Midbrain (tissue), 1 donor: ENCODE measurements at regions not wholly inside any gene's neighbourhood (a gene's known extent, or its start where the extent isn't known, plus 50 kb on each side); places are given as distances from the start of the nearest gene placed in this dataset.

Source experiments
- DNase-seq: peaks from one replicate; lab custom pipeline; 2025; lab: John Stamatoyannopoulos, UW

DNA sequence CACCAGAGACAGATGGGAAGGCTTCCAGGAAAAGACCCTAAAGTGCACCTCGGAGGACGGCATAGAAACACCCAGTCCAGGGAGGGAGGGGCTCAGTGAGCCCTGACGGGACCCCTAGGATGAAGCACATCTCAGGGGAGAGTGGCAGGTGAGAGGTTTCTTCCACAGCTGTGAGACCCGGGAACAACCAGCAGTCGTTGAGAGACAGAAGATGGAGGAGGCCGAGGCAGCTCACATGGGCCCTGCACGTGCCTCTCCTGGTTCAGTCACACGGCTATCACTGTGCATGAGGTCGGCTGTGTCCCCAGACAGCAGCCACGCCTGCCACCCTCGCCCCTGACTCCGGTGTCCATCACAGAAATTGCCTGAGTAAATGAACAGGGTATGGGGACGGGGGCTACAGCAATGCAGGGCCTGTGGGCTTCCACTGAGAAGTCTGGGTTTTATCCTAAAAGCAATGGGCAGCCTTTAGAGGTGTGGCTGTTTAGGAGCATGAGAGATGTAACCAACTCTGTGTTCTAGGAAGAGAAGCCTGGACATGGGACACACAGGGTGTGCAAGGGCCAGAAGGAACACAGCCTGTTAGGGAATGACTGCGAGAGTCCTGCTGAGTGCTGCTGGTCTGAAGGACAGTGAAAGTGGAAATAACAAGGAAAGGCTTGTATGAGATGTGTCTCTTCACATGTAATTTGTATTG lies 102.0 kb downstream of the TMEM18 start:
- no peak for DNase-seq

DNA sequence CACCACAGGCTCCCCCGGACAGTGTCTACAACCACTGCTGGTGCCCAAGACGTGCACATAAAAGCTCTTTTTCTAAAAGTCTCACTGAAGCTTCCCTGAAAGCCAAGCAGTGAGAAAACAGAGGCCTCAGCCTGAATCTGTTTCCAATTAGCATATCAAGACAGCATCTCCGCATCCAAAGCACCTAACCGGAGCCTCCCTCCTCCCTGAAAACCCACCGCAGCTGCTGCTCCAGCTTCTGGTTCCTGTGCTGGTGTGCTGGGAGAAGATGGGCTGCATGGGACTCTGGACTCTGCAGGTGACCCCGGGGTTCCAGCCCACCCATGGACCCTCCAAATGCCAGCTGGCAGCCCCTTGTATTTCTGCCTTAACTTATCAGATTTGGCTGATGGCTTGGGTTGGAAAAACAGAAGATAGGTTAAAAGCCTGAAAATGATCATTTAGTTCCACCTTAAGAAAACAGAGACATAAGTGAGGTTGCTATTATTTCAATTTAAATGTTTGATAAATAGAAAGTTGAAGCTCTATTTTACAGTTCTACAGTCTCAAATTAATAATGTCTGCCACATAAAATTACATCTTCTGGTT lies 103.3 kb downstream of the TMEM18 start:
- no peak for DNase-seq

DNA sequence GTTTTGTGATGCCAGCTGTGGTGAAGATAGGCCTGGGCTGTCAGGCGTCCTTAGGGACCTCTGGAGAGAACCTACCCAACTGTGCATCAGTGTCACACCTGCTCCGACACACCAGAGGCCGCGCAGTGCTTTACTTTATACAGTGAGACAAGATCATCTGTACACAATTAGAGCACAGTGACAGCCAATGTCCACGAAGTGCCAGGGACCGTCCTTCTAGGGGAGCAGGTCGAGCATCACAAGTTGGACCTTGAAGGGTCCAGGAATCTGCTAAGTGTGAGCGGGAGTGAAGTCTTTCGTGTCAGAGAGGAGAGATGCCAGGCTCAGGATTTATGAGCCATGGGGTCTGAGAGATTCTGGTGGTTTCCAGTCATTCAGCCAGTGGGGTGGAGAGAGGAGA lies 104.2 kb downstream of the TMEM18 start:
- no peak for DNase-seq

DNA sequence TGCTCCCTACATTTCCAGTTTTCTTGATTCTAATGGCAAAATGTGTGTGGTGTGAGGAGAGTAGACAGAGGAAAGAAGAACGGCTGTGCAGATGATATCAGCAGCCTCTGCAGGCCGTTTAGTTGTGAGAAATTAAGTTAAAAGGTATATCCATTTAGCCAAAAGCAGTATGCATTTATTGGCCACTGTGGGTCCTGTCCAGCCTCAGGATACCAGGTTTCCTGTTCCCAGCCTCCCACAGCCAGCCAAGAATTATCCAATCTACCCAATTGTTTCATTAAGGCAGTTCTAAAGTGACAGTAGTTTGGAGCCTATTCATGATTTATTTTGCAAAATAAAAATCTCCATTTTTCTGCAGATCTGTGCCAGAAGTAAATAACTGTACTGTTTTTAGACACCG lies 107.5 kb downstream of the TMEM18 start:
- DNase-seq, result no peak

DNA sequence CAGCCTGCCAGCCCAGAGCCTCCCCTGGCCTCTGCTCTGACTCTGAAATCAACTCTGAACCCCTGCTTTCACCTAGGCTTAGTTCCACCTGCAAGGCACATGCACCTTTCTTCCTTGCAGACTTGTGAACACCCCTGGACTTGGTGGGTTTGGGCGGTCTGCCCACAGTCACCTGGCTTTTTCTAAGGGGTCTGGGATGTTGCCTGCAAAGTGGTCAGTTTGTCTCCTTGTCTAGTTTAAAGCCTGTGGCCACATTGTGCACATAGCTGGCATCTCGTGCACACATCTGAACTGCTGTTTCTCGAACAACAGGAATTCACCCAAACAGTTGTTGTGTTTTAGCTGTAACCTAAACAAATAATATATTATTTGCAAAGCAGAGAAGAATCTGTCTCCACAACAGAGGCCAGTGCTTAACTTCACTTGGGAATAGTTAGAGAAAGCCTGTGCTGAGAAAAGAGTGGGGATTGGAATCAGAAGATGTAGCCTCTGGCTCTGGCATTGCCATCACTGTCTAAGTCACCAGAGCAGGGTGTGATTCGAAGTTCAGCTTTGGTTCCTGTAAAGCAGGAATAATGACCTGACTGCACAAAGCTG lies 108.5 kb downstream of the TMEM18 start:
- DNase-seq, result no peak

DNA sequence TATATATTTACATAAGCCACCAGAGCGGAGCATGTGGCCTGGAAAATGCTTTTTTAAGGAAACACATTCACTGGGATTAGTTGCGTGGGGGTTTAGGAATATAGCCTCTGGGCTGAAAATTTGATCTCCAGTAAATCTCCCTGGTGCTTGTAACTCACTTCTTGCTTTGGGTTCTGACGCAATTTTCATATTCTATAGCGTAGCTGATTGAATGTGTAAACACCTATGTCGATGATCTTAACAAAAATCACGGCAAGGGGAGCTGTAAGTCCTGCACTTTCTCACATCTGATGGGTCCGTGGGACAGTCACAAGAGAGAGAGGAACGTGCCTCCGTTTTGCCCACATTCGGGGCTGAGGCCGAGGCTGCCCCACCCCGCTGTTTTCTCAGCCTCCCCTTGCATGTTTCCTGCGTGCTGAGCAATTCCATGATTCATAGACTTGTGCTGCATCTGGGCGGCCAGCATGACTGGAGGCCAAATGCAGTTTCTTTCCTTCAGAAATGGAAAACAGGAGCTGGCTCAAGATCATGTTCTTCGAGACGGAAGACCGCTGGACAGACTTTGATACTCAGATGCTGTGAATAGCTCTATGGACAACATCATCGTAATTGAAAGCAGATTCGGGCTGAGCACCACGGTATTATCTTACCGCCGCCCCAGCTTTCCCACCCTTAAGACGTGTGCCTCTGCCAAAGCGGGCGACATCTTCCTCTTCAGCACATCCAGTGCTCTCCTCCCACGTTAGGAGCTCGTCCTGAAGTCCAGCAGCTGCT lies 109.2 kb downstream of the TMEM18 start:
- no peak for DNase-seq

DNA sequence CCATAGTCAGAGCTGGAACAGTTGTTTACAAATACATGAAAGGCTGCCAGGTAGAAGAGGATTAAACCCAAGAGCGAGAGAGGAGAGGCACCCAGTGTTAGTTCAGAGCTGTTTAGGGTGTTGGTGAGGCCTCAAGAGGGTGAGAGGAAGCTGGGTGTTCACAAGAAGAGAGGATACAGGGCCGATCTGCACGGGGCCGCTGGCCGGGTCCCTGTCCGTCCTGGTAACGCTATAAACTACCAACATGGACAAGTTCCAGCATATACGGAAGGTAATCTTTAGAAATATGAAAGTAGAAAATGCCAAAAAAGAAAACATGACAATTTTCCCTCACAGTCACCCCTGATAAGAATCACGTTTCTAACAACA lies 109.7 kb downstream of the TMEM18 start:
- no peak for DNase-seq

DNA sequence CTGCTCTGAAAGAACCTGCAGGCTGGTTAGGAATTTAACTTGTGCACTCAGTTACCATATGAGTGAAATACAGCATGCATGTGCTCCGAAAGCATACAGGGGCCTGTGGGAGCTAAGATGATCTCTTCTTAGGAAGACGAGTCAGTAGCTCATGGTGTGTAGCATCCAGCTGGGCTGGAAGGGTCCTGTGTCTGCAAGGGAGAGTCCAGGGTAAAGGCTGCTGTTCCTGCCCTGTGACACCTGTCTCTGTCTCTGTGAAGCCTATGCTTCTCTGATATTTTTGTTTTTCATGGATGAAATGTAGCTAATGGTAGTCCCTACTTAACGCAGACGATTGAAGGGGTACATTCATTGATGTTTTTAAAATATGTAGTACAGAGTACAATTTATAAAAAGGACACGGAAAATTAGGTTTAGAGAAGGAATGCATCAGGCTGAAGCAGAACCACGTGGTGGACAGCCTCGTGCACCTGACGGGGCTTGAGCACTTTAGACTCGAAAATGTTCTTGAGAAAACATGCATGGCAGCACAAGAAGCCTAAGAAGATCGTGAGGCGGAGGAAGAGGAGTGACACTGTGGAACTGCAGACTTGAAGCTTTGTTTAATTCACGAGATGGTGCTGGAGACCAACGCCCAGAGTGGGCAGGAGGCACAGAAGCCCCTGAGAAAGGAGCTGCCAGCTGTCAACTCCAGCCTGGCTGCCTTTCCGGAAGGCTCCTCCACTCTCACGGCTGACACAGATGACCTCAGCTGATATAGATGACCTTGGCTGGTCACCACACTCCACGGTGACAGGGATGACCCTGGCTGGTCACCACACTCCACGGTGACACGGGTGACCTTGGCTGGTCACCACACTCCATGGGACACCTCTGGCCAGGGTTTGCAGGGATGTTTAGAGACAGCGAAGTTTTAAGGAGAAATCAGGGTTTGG lies 110.6 kb downstream of the TMEM18 start:
- DNase-seq, result no peak

DNA sequence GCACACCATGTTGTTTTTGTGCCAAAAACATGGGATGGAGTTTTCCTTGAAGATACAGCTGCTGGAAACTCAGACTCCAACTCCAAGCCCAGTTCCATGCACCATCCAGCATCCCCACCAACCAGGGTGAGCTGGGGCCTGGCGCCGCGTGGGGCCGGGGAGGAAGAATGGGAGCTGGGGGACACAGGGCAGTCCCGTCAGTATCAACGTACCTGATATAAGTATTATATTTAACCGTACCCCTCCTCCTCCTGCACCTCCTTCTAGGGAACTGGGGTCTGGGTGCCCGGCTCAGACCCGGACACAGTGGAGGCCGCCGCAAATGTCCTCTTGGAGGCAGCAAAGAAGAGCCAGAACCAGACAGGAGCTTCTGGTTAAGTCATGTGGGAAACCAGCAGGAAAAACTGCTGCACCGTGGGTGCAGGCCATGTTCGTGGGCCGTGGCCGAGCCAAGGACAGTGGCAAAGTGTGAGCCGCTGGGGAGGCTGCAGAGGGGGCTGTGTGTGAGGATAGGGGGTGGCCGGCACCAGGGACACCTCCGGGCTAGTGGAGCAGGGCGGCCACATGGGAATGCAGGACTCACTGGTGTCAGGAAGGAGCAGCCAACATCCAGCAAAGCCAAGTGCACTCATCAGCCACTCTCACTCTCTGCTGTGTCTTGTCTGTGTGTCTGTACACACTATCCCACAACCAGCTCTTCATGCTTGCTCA lies 112.6 kb downstream of the TMEM18 start:
- no peak for DNase-seq

DNA sequence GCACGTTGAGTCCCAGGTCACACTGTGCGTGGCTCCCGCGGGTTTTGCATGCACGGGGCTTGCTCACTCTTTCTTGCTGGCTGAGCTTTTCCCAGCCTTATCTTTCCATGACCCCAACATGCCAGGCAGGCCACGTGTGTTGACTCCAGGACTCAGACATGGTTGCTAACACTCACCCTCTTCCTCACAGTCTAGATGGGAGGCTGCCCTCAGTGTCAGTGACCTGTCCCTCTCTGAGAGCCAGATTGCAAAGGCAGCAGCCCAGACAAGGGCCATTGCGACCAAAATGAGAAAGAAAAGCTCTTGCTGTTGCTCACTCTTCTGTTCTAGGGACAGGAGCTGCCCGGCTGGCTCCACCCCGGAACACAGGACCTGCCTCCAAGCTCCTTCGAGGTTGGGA lies 113.7 kb downstream of the TMEM18 start:
- DNase-seq, result no peak

DNA sequence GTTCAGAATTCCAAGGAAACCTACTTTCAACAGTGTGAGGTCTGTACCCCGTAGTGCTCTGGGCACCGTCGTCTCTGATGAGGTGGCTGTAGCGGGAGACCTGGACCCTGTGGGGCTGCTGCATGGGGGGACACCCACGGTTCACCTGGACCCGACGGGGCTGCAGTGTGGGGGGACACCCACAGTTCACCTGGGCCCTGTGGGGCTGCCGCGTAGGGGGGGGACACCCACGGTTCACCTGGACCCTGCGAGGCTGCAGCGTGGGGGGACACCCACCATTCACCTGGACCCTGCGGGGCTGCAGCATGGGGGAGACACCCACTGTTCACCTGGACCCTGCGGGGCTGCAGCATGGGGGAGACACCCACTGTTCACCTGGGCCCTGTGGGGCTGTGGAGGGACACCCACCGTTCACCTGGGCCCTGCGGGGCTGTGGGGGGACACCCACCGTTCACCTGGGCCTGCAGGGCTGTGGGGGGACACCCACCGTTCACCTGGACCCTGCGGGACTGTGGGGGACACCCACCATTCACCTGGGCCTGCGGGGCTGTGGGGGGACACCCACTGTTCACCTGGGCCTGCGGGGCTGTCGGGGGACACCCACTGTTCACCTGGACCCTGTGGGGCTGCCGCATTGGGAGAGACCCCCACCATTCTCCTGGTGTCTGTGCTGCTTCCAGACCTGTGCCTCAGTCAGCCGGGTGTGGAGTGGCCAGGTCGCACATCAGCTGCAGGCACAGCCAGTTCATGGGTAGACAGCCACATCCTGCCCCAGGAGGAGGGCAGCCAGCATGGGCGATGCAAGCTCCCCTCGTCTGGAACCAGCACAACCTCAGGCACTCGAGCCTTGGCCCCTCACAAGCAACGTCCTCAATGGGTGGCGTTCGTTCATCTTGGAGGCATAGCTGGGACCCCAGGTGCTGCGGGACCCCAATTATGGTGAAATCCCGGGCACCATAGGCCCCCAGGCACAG lies 114.5 kb downstream of the TMEM18 start:
- no peak for DNase-seq

DNA sequence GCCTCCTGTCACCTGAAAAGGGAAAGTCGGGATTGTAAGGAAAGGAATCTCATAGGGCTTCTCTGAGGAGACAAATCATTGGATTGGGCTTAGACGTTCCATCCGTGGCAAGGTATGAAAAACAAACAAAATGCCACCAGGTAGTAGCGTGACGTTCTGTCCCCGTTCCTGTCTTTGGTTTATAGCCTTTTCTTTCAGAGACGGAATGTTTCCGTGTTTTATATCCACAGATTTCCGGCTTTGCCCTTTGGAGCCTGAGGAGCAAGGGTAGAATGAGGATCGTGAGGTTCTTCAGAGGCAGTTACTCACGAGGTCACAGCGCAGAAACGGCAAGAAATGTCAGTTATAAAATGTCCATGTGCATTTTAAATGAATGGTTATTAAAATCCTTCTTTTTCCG lies 118.3 kb downstream of the TMEM18 start:
- DNase-seq, result no peak

DNA sequence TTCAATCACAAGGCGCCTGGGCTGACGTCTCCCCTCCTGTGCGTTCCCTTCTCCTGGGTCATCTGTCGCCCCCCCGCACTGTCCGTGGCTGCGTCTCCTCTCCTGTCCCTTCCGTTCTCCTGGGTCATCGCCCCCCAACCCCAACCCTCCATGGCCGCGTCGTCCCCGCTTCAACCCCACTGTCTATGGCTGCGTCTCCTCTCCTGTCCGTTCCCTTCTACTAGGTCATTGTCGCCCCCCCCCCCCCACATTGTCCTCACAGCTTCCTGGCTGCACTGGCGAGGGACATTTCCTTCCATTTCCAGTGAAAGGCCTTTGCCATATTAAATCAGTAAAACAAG lies 118.9 kb downstream of the TMEM18 start:
- DNase-seq, result no peak

DNA sequence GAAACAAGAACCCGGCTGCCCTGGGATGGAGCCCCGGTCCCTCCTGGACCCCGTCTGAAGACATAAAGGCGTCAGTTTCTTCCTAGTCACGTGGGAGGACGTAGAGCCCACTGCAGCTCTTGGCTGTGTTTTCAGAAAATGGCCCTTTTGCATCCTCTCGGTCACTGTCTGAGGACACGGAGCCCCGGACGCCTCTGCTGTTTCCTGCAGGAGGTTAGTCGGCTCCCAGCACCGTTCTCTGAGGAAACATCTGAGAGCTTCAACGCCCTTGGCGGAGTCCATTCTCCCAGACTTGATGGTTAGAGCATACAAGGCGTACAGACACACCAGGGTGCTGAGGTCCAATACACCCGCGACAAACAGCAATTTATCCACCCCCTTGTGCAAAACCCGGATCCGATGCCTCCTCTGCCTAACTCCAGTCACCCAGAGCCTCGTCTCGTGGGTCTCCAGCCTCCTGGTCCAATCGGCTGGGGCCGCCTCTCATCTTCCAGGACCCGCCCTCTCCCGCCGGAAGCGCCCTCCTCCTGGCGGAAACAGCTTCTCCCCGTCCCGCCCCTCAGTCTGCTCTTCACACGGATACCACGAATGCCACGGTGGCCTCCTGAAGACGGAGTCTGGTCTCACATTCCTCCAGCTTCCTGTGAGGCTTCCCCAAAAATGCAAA lies 119.4 kb downstream of the TMEM18 start:
- DNase-seq, result no peak

DNA sequence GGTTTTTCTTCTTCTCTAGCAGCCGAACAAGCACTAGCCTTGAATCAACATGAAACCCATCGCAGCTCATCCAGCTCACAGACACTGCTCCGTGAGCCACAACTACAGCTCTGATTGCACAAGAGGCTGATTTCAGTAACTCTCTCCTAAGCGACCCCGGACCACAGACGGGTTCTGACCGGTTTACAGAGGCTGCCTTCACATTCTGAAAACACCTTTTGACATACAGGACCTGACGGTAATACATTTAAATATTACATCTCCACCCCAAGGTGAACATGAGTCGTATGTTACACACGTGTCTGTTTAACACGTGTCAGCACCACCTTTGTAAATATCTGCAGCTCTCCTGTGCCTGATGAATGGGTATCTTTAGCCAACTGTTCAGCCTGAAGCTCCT lies 120.7 kb downstream of the TMEM18 start:
- no peak for DNase-seq

DNA sequence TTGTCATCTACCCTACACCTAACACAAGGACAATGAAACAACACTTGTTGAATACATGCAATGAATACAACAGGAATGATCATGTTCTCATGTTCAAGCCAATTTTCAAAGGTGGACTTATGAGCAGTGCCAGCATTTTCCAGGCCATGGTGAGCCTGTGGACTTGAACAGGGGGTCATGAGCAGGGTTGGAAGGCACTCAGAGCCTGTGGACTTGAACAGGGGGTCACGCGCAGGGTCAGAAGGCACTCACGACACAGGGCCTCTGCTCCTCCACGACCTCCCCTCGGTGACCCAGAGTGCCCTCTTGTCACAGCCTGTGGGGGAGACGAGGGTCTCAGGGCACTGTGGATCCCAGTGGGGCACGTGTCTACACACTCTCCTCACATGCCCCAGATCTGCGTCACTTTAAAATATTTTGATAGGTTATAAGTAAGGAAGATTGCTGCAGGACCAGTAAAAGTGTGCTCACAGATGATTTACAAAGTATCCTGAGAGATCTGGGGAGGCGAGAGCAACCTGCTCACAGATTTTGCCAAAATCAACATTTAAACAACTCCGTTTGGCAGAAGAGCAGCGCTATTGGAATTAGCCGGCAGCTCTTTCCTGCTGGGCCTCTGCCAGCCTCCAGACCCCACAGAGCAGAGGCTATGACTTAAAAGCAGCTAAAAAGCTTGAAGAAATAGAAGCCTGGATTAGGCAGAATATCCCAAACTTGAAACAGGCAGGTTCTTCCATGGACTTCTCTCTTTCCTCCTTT lies 121.9 kb downstream of the TMEM18 start:
- DNase-seq, result no peak

DNA sequence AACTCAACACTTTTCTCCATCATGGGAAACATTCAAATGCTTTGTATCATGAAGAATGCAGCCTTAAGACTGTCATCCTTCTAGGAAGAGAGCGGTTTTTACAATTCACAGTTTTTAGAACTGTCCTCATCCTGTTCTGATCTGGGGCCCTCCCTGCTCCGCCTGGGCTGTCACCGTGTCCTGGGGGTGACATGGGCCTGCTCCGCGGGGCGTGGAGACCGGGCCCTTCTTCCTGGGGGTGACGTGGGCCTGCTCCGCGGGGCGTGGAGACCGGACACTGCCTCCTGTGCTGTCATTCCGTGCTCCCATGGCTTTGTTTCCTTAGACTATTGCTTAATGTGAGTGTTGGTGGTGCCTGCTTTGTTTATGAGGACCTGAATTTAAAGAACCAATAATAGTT lies 122.8 kb downstream of the TMEM18 start:
- no peak for DNase-seq

DNA sequence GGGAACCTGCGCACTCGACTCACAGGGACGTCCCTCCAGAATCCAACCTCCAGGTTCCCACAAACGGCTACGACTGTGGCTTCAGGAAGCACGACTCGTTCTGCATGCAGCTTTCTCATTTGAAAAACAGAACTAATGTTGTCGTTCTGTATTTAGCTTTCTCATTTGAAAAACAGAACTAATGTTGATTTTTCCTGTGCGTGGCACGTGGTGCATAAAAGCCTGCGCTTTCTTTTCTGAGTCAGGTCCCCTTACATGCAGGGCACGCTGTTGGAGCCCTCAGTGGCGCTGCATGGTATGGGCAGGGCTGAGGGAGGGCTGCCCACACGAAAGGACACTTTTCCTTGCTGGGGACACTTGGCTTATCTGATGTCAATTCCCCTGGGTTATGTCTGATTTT lies 124.3 kb downstream of the TMEM18 start:
- DNase-seq, result no peak

DNA sequence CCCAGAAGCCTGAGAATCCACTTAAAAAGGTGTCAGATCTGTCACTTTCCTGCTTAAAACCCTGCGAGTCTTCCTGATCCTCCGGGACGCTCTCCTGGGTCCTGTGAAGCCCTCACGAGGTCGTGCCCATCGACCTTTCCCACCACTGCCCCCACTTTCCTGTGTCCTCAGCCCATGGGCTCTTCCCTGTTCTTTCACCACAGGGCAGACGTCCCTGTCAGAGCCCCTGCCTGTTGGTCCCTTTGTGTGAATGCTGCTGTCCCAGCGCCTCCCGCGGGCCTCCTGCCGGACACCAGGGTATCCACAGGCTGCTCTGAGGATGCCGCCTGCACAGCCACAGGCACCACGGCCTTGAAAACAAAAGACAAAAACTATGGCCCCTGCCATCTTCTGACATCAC lies 125.6 kb downstream of the TMEM18 start:
- no peak for DNase-seq
